GM23338 (cell line): ENCODE measurements at regions not wholly inside any gene's neighbourhood (a gene's known extent, or its start where the extent isn't known, plus 50 kb on each side); places are given as distances from the start of the nearest gene placed in this dataset.

Experiments used
- CTCF ChIP-seq, 2 experiments: fragments of 200-600 bp in 1 of 2; sonication (generic) in 1 of 2; conservative IDR thresholded peaks; 2 replicates each; pipeline versions ENCODE4 v1.5.1 to v1.6.1; 2016 to 2017; ENCODE audit warnings: antibody characterized with exemption in 2 of 2, low read depth in 2 of 2, mild to moderate bottlenecking in 2 of 2, moderate library complexity in 1 of 2
- EZH2 ChIP-seq: fragments of 200-600 bp; sonication (generic); IDR thresholded peaks from one replicate; pipeline ENCODE4 v1.8.0; 2017; ENCODE audit warnings: antibody characterized with exemption, mild to moderate bottlenecking, low read depth; ENCODE audit not compliant: unreplicated experiment
- EZH2phosphoT487 ChIP-seq: fragments of 200-600 bp; sonication (generic); IDR thresholded peaks from one replicate; pipeline ENCODE4 v1.8.1; 2018; ENCODE audit warnings: antibody characterized with exemption; ENCODE audit not compliant: unreplicated experiment
- JUNB ChIP-seq: IDR thresholded peaks from one replicate; pipeline ENCODE4 v1.6.1; 2016; ENCODE audit warnings: antibody characterized with exemption; ENCODE audit not compliant: unreplicated experiment
- NANOG ChIP-seq: IDR thresholded peaks from 2 replicates; pipeline ENCODE4 v1.6.1; 2016; ENCODE audit warnings: antibody characterized with exemption, borderline replicate concordance
- POLR2AphosphoS5 ChIP-seq: IDR thresholded peaks from 2 replicates; pipeline ENCODE4 v1.6.1; 2016; ENCODE audit warnings: antibody characterized with exemption, low read depth
- REST ChIP-seq: IDR thresholded peaks from one replicate; pipeline ENCODE4 v1.6.1; 2018; ENCODE audit warnings: antibody characterized with exemption; ENCODE audit not compliant: unreplicated experiment
- STAT1 ChIP-seq: IDR thresholded peaks from one replicate; pipeline ENCODE4 v1.6.1; 2016; ENCODE audit warnings: antibody characterized with exemption; ENCODE audit not compliant: unreplicated experiment

- TF ChIP-seq CTCF (conservative IDR thresholded peaks at IDR 0.05; ENCODE audit: low read depth in 2 of 2) = no peak
- TF ChIP-seq EZH2phosphoT487 = no peak
- TF ChIP-seq REST = no peak
- TF ChIP-seq EZH2 = no peak
- TF ChIP-seq NANOG = no peak
- TF ChIP-seq JUNB = no peak
- no peak for TF ChIP-seq POLR2AphosphoS5
- no peak for TF ChIP-seq STAT1
These were observed 552.4 kb upstream of the MGMT start for GRCh38 chr10:128914681-128915080.
